Fibroblast of mammary gland (primary cell): ENCODE measurements at regions not wholly inside any gene's neighbourhood (a gene's known extent, or its start where the extent isn't known, plus 50 kb on each side); places are given as distances from the start of the nearest gene placed in this dataset.

Source experiments
- DNase-seq: peaks from one replicate; pipeline ENCODE4 v3.0.0-alpha.2; 2010; ENCODE audit warnings: low read depth
- H3K4me3 ChIP-seq: 2 replicates; pipeline ENCODE4 v1.5.1; 2011; ENCODE audit warnings: low read depth, mild to moderate bottlenecking, low read length, moderate library complexity; ENCODE audit not compliant: control insufficient read depth
- CTCF ChIP-seq: conservative IDR thresholded peaks from 2 replicates; pipeline ENCODE4 v1.5.1; 2011; ENCODE audit warnings: low read depth, low read length, inconsistent platforms; ENCODE audit not compliant: control insufficient read depth, insufficient read depth

- DNase-seq, result no peak
- no peak overlapping the region for H3K4me3 ChIP-seq
- TF ChIP-seq CTCF, result no peak
These were observed 369.3 kb upstream of the IRX1 start for GRCh38 chr5:3226196-3226920.

GRCh38 chr5:3225201-3225960 lies 370.3 kb upstream of the IRX1 start:
- DNase-seq, result no peak
- no peak for TF ChIP-seq CTCF
- no peak overlapping the region for H3K4me3 ChIP-seq

GRCh38 chr5:3222924-3223323 lies 372.7 kb upstream of the IRX1 start:
- TF ChIP-seq CTCF, result no peak
- DNase-seq, result no peak
- H3K4me3 ChIP-seq, result no peak overlapping the region

GRCh38 chr5:3221432-3221831 lies 374.2 kb upstream of the IRX1 start:
- DNase-seq, result no peak
- H3K4me3 ChIP-seq, result no peak overlapping the region
- no peak for TF ChIP-seq CTCF

GRCh38 chr5:3220638-3221288 lies 374.9 kb upstream of the IRX1 start:
- no peak for DNase-seq
- no peak overlapping the region for H3K4me3 ChIP-seq
- no peak for TF ChIP-seq CTCF

GRCh38 chr5:3220201-3220600 lies 375.4 kb upstream of the IRX1 start:
- DNase-seq, result no peak
- H3K4me3 ChIP-seq, result no peak overlapping the region
- no peak for TF ChIP-seq CTCF
